ENCODE measurements at regions not wholly inside any gene's neighbourhood (a gene's known extent, or its start where the extent isn't known, plus 50 kb on each side); places are given as distances from the start of the nearest gene placed in this dataset.
"Not testable (repeated sequence)": the region's sequence is repeated elsewhere in the genome, so short reads cannot be mapped to it uniquely, and the experiment has no call there.

DNA sequence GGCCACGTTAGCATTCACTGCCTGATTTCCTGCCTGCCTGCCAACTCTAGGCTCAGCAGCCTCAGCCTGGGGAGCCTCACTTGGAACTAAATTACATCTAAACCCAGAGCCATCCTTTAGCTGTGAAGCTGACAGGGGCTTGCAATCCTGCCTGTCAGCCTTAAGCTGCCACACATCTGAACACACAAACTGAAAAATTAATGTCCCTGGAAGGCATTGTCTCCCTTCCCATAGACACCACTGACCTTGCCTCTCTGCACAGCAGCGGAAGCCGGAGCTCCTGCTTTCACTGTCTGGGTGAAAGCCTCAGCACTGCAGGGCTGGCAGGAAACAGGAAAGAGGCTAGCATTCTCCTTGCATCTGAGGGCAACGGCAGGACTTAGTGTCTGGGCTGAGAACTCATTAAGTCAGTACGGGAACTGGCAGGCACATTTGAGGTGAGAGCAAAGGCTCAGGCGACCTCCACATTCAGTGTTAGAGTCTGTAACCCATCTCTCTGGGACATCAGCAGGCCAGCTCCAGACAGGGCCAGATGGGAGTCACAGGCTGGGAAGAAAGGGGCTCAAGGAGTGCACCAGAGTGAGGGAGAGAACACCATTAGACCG is 452.4 kb upstream of the C16orf82 start:
- DNase-seq (ENCODE audit: low read depth, low spot score): no peak
- TF ChIP-seq CTCF (IDR thresholded peaks at IDR 0.05; ENCODE audit: low read depth, low read length): no peak
- in situ Hi-C loops (cut with HindIII; ENCODE audit: low sequenced_read_pairs): no loop called here
- H3K4me3 ChIP-seq (ENCODE audit: low read depth, low read length): no peak overlapping the region

DNA sequence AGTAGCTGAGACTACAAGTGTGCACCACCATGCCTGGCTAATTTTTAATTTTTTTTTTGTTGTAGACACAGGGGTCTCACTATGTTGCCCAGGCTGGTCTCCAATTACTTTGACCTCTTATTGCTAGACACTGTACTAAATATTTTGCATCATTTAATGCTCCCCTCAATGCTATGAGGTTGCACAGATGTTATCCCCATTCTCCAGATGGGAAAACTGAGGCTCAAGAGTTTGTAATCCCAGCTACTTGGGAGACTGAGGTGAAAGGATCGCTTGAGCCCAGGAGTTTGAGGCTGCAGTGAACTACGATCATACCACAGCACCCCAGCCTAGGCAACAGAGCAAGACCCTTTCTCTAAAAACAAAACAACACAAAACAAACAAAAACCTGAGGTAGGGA is 443.3 kb upstream of the C16orf82 start:
- no peak overlapping the region for H3K4me3 ChIP-seq (ENCODE audit: low read depth, low read length)
- no peak for DNase-seq (ENCODE audit: low read depth, low spot score)
- no peak for TF ChIP-seq CTCF (IDR thresholded peaks at IDR 0.05; ENCODE audit: low read depth, low read length)
- in situ Hi-C loops (cut with HindIII; ENCODE audit: low sequenced_read_pairs): no loop called here

DNA sequence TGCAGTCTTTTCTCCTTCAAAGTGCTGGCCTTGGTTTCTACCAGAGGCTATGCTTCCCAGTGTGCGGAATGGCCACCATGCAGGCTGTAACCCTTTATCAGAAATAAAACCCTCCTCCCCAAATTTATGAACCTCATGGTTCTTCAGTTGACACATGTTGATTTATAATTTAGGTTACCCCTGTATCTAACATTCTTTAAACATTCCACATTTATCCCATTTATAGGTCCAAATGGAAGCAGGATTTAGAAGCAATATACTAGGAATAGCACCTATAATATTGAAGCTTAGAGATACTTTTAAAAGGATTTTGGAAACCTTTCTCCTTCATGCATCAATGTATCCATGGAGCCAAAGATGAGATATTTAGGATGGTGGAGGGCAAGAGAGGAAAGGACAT is 438.8 kb upstream of the C16orf82 start:
- DNase-seq (ENCODE audit: low read depth, low spot score): no peak
- in situ Hi-C loops (cut with HindIII; ENCODE audit: low sequenced_read_pairs): no loop called here

GRCh38 chr16:26631365-26631764 is 435.4 kb upstream of the C16orf82 start:
- DNase-seq (ENCODE audit: low read depth, low spot score); H3K4me3 ChIP-seq (ENCODE audit: low read depth, low read length); in situ Hi-C loops (cut with HindIII; ENCODE audit: low sequenced_read_pairs): not testable (repeated sequence)

More for the DNA sequence above, 438.8 kb upstream of the C16orf82 start:
- no peak overlapping the region for H3K4me3 ChIP-seq (ENCODE audit: low read depth, low read length)
- no peak for TF ChIP-seq CTCF (IDR thresholded peaks at IDR 0.05; ENCODE audit: low read depth, low read length)

GRCh38 chr16:26642047-26642664 is 424.6 kb upstream of the C16orf82 start:
- DNase-seq (ENCODE audit: low read depth, low spot score): no peak

GRCh38 chr16:26643519-26643918 is 423.2 kb upstream of the C16orf82 start:
- no peak overlapping the region for H3K4me3 ChIP-seq (ENCODE audit: low read depth, low read length)
- in situ Hi-C loops (cut with HindIII; ENCODE audit: low sequenced_read_pairs): no loop called here
- TF ChIP-seq CTCF (IDR thresholded peaks at IDR 0.05; ENCODE audit: low read depth, low read length): no peak
- DNase-seq (ENCODE audit: low read depth, low spot score): no peak

More at GRCh38 chr16:26642047-26642664, 424.6 kb upstream of the C16orf82 start:
- in situ Hi-C loops (cut with HindIII; ENCODE audit: low sequenced_read_pairs): no loop called here
- no peak overlapping the region for H3K4me3 ChIP-seq (ENCODE audit: low read depth, low read length)
- TF ChIP-seq CTCF (IDR thresholded peaks at IDR 0.05; ENCODE audit: low read depth, low read length): no peak

DNA sequence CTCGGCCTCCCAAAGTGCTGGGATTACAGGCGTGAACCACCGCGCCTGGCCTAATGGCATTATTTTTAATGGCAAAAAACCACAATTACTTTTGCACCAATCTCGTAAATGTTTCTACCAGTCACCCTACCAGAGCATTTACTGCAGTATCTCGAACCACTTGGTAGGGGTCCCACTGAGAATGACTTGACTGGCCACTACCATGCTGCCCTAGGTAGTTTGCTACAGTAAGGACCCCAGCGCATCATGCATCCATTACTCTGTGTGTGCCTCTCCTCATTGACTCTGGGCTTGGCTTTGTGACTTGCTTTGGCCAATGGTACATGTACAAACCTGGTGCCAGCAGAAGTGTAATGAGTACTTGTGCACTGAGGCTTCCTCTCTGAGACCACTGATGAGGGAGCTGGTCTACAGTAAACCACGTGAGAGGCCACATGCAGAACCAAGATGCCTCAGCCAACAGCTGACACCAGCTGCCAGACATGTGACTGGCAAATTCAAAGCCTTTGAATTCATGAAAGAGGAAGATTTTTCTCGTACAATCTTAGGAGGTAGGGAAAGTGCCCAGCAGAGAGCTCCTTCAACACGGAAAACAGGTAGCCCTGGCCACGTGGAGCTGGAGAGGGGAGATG is 421.7 kb upstream of the C16orf82 start:
- DNase-seq (ENCODE audit: low read depth, low spot score): no peak
- in situ Hi-C loops (cut with HindIII; ENCODE audit: low sequenced_read_pairs): no loop called here
- no peak for TF ChIP-seq CTCF (IDR thresholded peaks at IDR 0.05; ENCODE audit: low read depth, low read length)
- H3K4me3 ChIP-seq (ENCODE audit: low read depth, low read length): no peak overlapping the region

Measured in astrocyte of the spinal cord (primary cell).